H9 (cell line): ENCODE measurements at regions not wholly inside any gene's neighbourhood (a gene's known extent, or its start where the extent isn't known, plus 50 kb on each side); places are given as distances from the start of the nearest gene placed in this dataset.

Source experiments
- DNase-seq: peaks from one replicate; pipeline ENCODE4 v3.0.0-alpha.2; 2017
- H2AFZ ChIP-seq: one replicate; pipeline ENCODE4 v1.6.1; 2013; ENCODE audit warnings: mild to moderate bottlenecking, low read length, control low read depth, moderate library complexity
- H2AK5ac ChIP-seq: 2 replicates; pipeline ENCODE4 v1.6.1; 2013; ENCODE audit warnings: low read length, control low read depth, mixed read lengths; ENCODE audit not compliant: insufficient read length
- H2BK120ac ChIP-seq: one replicate; pipeline ENCODE4 v1.6.1; 2013; ENCODE audit warnings: low read depth, mild to moderate bottlenecking, low read length, control low read depth, inconsistent platforms; ENCODE audit not compliant: poor library complexity, severe bottlenecking
- H2BK12ac ChIP-seq: 2 replicates; pipeline ENCODE4 v1.6.1; 2013; ENCODE audit warnings: low read length, control low read depth, mixed read lengths, low read depth; ENCODE audit not compliant: insufficient read length
- H2BK15ac ChIP-seq: 2 replicates; pipeline ENCODE4 v1.6.1; 2013; ENCODE audit warnings: low read depth, low read length, control low read depth
- H2BK20ac ChIP-seq: one replicate; pipeline ENCODE4 v1.6.1; 2013; ENCODE audit warnings: low read depth, mild to moderate bottlenecking, low read length, control low read depth, inconsistent platforms; ENCODE audit not compliant: poor library complexity, severe bottlenecking
- H2BK5ac ChIP-seq: 2 replicates; pipeline ENCODE4 v1.6.1; 2013; ENCODE audit warnings: low read length, control low read depth, mixed read lengths; ENCODE audit not compliant: insufficient read length
- H3K14ac ChIP-seq: 2 replicates; pipeline ENCODE4 v1.6.1; 2013; ENCODE audit warnings: low read length, control low read depth; ENCODE audit not compliant: insufficient read depth
- H3K18ac ChIP-seq: 2 replicates; pipeline ENCODE4 v1.6.1; 2013; ENCODE audit warnings: low read depth, mild to moderate bottlenecking, mixed read lengths, low read length, control low read depth; ENCODE audit not compliant: insufficient read length
- H3K23ac ChIP-seq: 2 replicates; pipeline ENCODE4 v1.6.1; 2013; ENCODE audit warnings: low read length, control low read depth, mixed read lengths, low read depth; ENCODE audit not compliant: insufficient read length
- H3K23me2 ChIP-seq: 2 replicates; pipeline ENCODE4 v1.6.1; 2013; ENCODE audit warnings: low read depth, mild to moderate bottlenecking, mixed read lengths, low read length, control low read depth; ENCODE audit not compliant: insufficient read length, poor library complexity, severe bottlenecking
- H3K27ac ChIP-seq: 2 replicates; pipeline ENCODE4 v1.5.1; 2013; ENCODE audit warnings: low read length, control low read depth, mixed read lengths, low read depth; ENCODE audit not compliant: insufficient read length
- H3K27me3 ChIP-seq: 2 replicates; pipeline ENCODE4 v1.6.1; 2013; ENCODE audit warnings: low read length, control low read depth, inconsistent platforms; ENCODE audit not compliant: insufficient read depth
- H3K4ac ChIP-seq: 2 replicates; pipeline ENCODE4 v1.6.1; 2013; ENCODE audit warnings: low read depth, mild to moderate bottlenecking, control low read depth, inconsistent platforms, low read length, moderate library complexity
- H3K4me1 ChIP-seq: 2 replicates; pipeline ENCODE4 v1.6.1; 2013; ENCODE audit warnings: low read length, control low read depth, inconsistent platforms; ENCODE audit not compliant: insufficient read depth
- H3K4me2 ChIP-seq: 2 replicates; pipeline ENCODE4 v1.6.1; 2013; ENCODE audit warnings: low read length, control low read depth, mixed read lengths; ENCODE audit not compliant: insufficient read length, insufficient read depth
- H3K56ac ChIP-seq: 2 replicates; pipeline ENCODE4 v1.6.1; 2013; ENCODE audit warnings: low read depth, mild to moderate bottlenecking, mixed read lengths, low read length, control low read depth; ENCODE audit not compliant: insufficient read length
- H3K79me1 ChIP-seq: 2 replicates; pipeline ENCODE4 v1.6.1; 2013; ENCODE audit warnings: low read depth, mild to moderate bottlenecking, moderate library complexity, low read length, control low read depth, inconsistent platforms; ENCODE audit not compliant: insufficient read depth, poor library complexity, severe bottlenecking
- H3K79me2 ChIP-seq: 2 replicates; pipeline ENCODE4 v1.6.1; 2013; ENCODE audit warnings: low read length, control low read depth, inconsistent platforms; ENCODE audit not compliant: insufficient read depth
- H3K9ac ChIP-seq: 2 replicates; pipeline ENCODE4 v1.6.1; 2013; ENCODE audit warnings: low read length, control low read depth, mixed read lengths; ENCODE audit not compliant: insufficient read length; ENCODE audit errors: extremely low read depth
- H3K9me3 ChIP-seq: one replicate; pipeline ENCODE4 v1.6.1; 2013; ENCODE audit warnings: low read depth, low read length, inconsistent platforms; ENCODE audit not compliant: control insufficient read depth
- H3T11ph ChIP-seq: one replicate; pipeline ENCODE4 v1.6.1; 2013; ENCODE audit warnings: mild to moderate bottlenecking, low read length, control low read depth, inconsistent platforms
- H4K20me1 ChIP-seq: one replicate; pipeline ENCODE4 v1.6.1; 2013; ENCODE audit not compliant: control insufficient read depth, insufficient read length, insufficient read depth
- H4K5ac ChIP-seq: 2 replicates; pipeline ENCODE4 v1.6.1; 2013; ENCODE audit warnings: low read depth, mild to moderate bottlenecking, mixed read lengths, low read length, control low read depth; ENCODE audit not compliant: insufficient read length
- H4K8ac ChIP-seq: replicated peaks from 2 replicates; pipeline ENCODE4 v1.6.1; 2013; ENCODE audit warnings: low read length, control low read depth, mixed read lengths, low read depth; ENCODE audit not compliant: insufficient read length
- H4K91ac ChIP-seq: 2 replicates; pipeline ENCODE4 v1.6.1; 2013; ENCODE audit warnings: low read depth, mild to moderate bottlenecking, moderate library complexity, mixed read lengths, low read length, control low read depth; ENCODE audit not compliant: insufficient read length
- H3K27ac Mint-ChIP-seq, 3 experiments: 2 replicates in 2 of 3; 3 replicates in 1 of 3; pipeline ENCODE4 v1.8.0; 2020 to 2021; ENCODE audit warnings: mixed read lengths in 3 of 3, mild to moderate bottlenecking in 1 of 3, moderate library complexity in 1 of 3
- H3K27me3 Mint-ChIP-seq: 2 replicates; pipeline ENCODE4 v1.8.0; 2021; ENCODE audit warnings: low read depth, mild to moderate bottlenecking, moderate library complexity, mixed read lengths
- H3K36me3 Mint-ChIP-seq, 3 experiments: 2 replicates in 2 of 3; 3 replicates in 1 of 3; pipeline ENCODE4 v1.8.0; 2020 to 2021; ENCODE audit warnings: low read depth in 3 of 3, mixed read lengths in 3 of 3; ENCODE audit not compliant: insufficient read depth in 1 of 3
- H3K4me1 Mint-ChIP-seq, 2 experiments: 2 replicates each; pipeline ENCODE4 v1.8.0; 2020; ENCODE audit warnings: mixed read lengths in 2 of 2
- H3K4me3 Mint-ChIP-seq, 2 experiments: 2 replicates in 1 of 2; 3 replicates in 1 of 2; pipeline ENCODE4 v1.8.0; 2020 to 2021; ENCODE audit warnings: mild to moderate bottlenecking in 2 of 2, mixed read lengths in 2 of 2, moderate library complexity in 1 of 2
- H3K9me3 Mint-ChIP-seq, 2 experiments: 2 replicates in 1 of 2; 3 replicates in 1 of 2; pipeline ENCODE4 v1.8.0; 2020; ENCODE audit warnings: mild to moderate bottlenecking in 2 of 2, mixed read lengths in 2 of 2, moderate library complexity in 1 of 2
- WGBS: extraction: QIAGEN DNeasy Blood & Tissue Kit; methylation state at CpG from one replicate; pipeline ENCODE4 v1.1.7; 2013; ENCODE audit warnings: missing lambda C conversion rate, low lambda C conversion rate, mixed read lengths; ENCODE audit not compliant: insufficient read length; ENCODE audit errors: extremely low coverage; 5-methylcytosine and 5-hydroxymethylcytosine counted together
- TF ChIP-seq, protein P1 (sequence below): fragments of 200-600 bp; sonication (generic); conservative IDR thresholded peaks from 3 replicates; pipeline ENCODE4 v1.8.0; 2021; ENCODE audit warnings: antibody characterized with exemption, mild to moderate bottlenecking

DNA sequence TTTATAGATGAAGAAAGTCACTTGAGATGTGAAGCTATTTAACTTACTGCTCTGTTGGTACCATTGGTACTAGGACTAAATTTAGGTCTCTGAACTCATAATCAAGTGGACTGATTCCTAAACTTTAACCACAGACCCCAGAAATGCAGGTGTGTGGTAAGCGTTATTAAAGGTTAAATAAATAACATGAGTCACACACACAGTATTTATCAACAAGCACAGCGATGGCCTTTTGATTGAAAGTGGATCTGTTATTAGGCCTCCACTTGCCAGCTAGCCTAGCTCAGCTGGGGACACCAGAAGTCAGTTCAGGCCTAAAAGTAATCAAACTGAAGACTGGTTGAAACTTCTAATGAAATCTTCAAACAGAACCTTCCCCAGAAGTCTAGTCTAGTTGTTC, 161.3 kb upstream of the DPP10 start:
- Histone ChIP-seq H3K79me2 (no peaks in the 10 kb centered on the region), H3K18ac (no peak overlapping the region), H3K4ac (no peak overlapping the region), H3K56ac (no peak overlapping the region), H3K79me1 (no peaks in the 10 kb centered on the region), H2AK5ac (no peak overlapping the region), H4K20me1 (no peaks in the 10 kb centered on the region), H2AFZ (no peak overlapping the region), H3K9ac (no peak overlapping the region), H2BK5ac (no peak overlapping the region), H4K8ac (no peak overlapping the region), H3K14ac (no peak overlapping the region), H3K4me2 (no peak overlapping the region), H2BK120ac (no peak overlapping the region), H3K23ac (no peak overlapping the region), H2BK12ac (no peak overlapping the region), H2BK15ac (no peak overlapping the region), H2BK20ac (no peak overlapping the region), H4K5ac (no peak overlapping the region), H3K27ac (no peak overlapping the region), H3K4me1 (no peaks in the 10 kb centered on the region), H3K23me2 (no peaks in the 10 kb centered on the region), H3T11ph (no peak overlapping the region), H4K91ac (no peak overlapping the region), H3K9me3 (no peaks in the 10 kb centered on the region), H3K27me3 (no peaks in the 10 kb centered on the region)
- TF ChIP-seq, protein P1, sequence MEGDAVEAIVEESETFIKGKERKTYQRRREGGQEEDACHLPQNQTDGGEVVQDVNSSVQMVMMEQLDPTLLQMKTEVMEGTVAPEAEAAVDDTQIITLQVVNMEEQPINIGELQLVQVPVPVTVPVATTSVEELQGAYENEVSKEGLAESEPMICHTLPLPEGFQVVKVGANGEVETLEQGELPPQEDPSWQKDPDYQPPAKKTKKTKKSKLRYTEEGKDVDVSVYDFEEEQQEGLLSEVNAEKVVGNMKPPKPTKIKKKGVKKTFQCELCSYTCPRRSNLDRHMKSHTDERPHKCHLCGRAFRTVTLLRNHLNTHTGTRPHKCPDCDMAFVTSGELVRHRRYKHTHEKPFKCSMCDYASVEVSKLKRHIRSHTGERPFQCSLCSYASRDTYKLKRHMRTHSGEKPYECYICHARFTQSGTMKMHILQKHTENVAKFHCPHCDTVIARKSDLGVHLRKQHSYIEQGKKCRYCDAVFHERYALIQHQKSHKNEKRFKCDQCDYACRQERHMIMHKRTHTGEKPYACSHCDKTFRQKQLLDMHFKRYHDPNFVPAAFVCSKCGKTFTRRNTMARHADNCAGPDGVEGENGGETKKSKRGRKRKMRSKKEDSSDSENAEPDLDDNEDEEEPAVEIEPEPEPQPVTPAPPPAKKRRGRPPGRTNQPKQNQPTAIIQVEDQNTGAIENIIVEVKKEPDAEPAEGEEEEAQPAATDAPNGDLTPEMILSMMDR, result no peak
- Mint-ChIP-seq H3K36me3 (peaks cover 4 to 7% (median 4%) of the 10 kb centered on the region in 3 experiments; a peak in 4 of 7 replicates), H3K9me3 (peaks cover 4 to 8% of the 10 kb centered on the region in 2 experiments; a peak in 4 of 5 replicates), H3K27me3 (no peaks in the 10 kb centered on the region; the same call in 1 of the 2 replicates), H3K4me1 (no peaks in the 10 kb centered on the region), H3K4me3 (no peak overlapping the region), H3K27ac (no peak overlapping the region)
- no CpG with 5 or more reads among the region's 2 CpGs for WGBS
- DNase-seq, result no peak
